Thyroid gland (tissue), 4 donors: ENCODE measurements at regions not wholly inside any gene's neighbourhood (a gene's known extent, or its start where the extent isn't known, plus 50 kb on each side); places are given as distances from the start of the nearest gene placed in this dataset.

Experiments used
- DNase-seq, 2 donors: peaks; one replicate each; pipeline ENCODE4 v3.0.0-alpha.2; 2019
- H3K27ac ChIP-seq, 3 donors: fragments of 200-600 bp; sonication (generic); 1 replicate in 2 of 3; 2 replicates in 1 of 3; pipeline ENCODE4 v1.5.1; 2016 to 2019; ENCODE audit warnings: mild to moderate bottlenecking in 1 of 3, moderate library complexity in 1 of 3
- H3K27me3 ChIP-seq: fragments of 200-600 bp; sonication (generic); one replicate; pipeline ENCODE4 v1.5.1; 2019
- H3K36me3 ChIP-seq, 2 donors: fragments of 200-600 bp; sonication (generic); one replicate each; pipeline ENCODE4 v1.5.1; 2016 to 2019
- H3K4me1 ChIP-seq, 2 donors: fragments of 200-600 bp; sonication (generic); one replicate each; pipeline ENCODE4 v1.5.1; 2017 to 2019
- H3K4me3 ChIP-seq, 3 donors: fragments of 200-600 bp; sonication (generic); replicated peaks in 1 of 3; 1 replicate in 2 of 3; 2 replicates in 1 of 3; pipeline ENCODE4 v1.5.1; 2016; ENCODE audit warnings: mild to moderate bottlenecking in 1 of 3
- H3K9me3 ChIP-seq: fragments of 200-600 bp; sonication (generic); one replicate; pipeline ENCODE4 v1.5.1; 2017
- POLR2A ChIP-seq, 2 donors: fragments of 450-650 bp; IDR thresholded peaks; one replicate each; pipeline ENCODE4 v1.6.1; 2017; ENCODE audit warnings: antibody characterized with exemption in 2 of 2, mild to moderate bottlenecking in 2 of 2, moderate library complexity in 1 of 2
- WGBS, 2 donors: methylation state at CpG; one replicate each; pipeline ENCODE4 v1.1.5; 2017; 5-methylcytosine and 5-hydroxymethylcytosine counted together
- intact Hi-C: fragments of 100-400 bp; cut with DNase I; formaldehyde crosslinking; loops from one replicate; pipeline ENCODE4 v1.15.1; 2023
- TF ChIP-seq, protein P1 (sequence below), 6 experiments: fragments of 200-600 bp in 3 of 6; fragments of 450-650 bp in 3 of 6; sonication (generic) in 3 of 6; IDR thresholded peaks; one replicate each; pipeline ENCODE4 v1.5.1; 2016 to 2019; ENCODE audit warnings: antibody characterized with exemption in 6 of 6, mild to moderate bottlenecking in 2 of 6, inconsistent platforms in 1 of 6, moderate library complexity in 1 of 6

DNA sequence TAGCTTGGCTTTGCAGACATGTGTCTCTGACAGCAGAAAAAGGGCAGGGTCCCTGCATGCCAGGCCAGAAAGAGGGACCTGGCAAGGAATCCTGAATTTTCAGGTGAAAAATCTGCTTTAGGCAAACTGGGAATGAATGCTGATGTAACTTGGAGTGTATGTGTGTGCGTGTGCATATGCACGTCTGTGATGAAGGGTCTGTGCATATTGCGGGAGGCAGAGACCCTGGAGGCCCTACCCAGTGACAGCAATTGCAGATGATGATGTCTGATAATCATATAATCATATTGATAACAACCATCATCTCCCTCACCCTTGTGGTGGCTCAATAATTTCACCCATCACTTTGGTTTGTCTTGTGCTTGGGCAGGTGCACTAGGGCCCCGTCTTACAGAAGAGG, 80.7 kb upstream of the SDK2 start:
- no peak for DNase-seq
- Histone ChIP-seq H3K27me3 (no peaks in the 10 kb centered on the region), H3K36me3 (no peaks in the 10 kb centered on the region), H3K9me3 (no peaks in the 10 kb centered on the region), H3K4me1 (no peaks in the 10 kb centered on the region), H3K27ac (no peak overlapping the region), H3K4me3 (no peak overlapping the region)
- TF ChIP-seq POLR2A (IDR thresholded peaks at IDR 0.05), result no peak
- TF ChIP-seq, protein P1, sequence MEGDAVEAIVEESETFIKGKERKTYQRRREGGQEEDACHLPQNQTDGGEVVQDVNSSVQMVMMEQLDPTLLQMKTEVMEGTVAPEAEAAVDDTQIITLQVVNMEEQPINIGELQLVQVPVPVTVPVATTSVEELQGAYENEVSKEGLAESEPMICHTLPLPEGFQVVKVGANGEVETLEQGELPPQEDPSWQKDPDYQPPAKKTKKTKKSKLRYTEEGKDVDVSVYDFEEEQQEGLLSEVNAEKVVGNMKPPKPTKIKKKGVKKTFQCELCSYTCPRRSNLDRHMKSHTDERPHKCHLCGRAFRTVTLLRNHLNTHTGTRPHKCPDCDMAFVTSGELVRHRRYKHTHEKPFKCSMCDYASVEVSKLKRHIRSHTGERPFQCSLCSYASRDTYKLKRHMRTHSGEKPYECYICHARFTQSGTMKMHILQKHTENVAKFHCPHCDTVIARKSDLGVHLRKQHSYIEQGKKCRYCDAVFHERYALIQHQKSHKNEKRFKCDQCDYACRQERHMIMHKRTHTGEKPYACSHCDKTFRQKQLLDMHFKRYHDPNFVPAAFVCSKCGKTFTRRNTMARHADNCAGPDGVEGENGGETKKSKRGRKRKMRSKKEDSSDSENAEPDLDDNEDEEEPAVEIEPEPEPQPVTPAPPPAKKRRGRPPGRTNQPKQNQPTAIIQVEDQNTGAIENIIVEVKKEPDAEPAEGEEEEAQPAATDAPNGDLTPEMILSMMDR (IDR thresholded peaks at IDR 0.05), result no peak
- intact Hi-C loops, result no loop called here
- 86 to 91% methylated on average over 4 of the region's 4 CpGs for WGBS, 2 donors

- H3K4me3 ChIP-seq, result no peak overlapping the region
- DNase-seq, result no peak
- intact Hi-C loops, result no loop called here
- H3K9me3 ChIP-seq, result no peaks in the 10 kb centered on the region
- no peaks in the 10 kb centered on the region for H3K36me3 ChIP-seq
- H3K4me1 ChIP-seq, result no peaks in the 10 kb centered on the region
- WGBS, 2 donors, result 61 to 73% methylated on average over 9 to 12 of the region's 12 CpGs
- no peak overlapping the region for H3K27ac ChIP-seq
- H3K27me3 ChIP-seq, result no peaks in the 10 kb centered on the region
- TF ChIP-seq, protein P1 (IDR thresholded peaks at IDR 0.05), result no peak
- no peak for TF ChIP-seq POLR2A (IDR thresholded peaks at IDR 0.05)
These were observed 81.7 kb upstream of the SDK2 start for GRCh38 chr17:73725794-73726515.

GRCh38 chr17:73727941-73728340, 83.7 kb upstream of the SDK2 start:
- H3K27ac ChIP-seq, result no peak overlapping the region
- intact Hi-C loops, result no loop called here
- no peak for DNase-seq
- no peak overlapping the region for H3K4me3 ChIP-seq
- WGBS, 2 donors, result 78 to 83% methylated on average over 8 of the region's 8 CpGs
- no peaks in the 10 kb centered on the region for H3K4me1 ChIP-seq
- H3K27me3 ChIP-seq, result no peaks in the 10 kb centered on the region
- TF ChIP-seq, protein P1 (IDR thresholded peaks at IDR 0.05), result no peak
- TF ChIP-seq POLR2A (IDR thresholded peaks at IDR 0.05), result no peak
- no peaks in the 10 kb centered on the region for H3K36me3 ChIP-seq
- no peaks in the 10 kb centered on the region for H3K9me3 ChIP-seq

DNA sequence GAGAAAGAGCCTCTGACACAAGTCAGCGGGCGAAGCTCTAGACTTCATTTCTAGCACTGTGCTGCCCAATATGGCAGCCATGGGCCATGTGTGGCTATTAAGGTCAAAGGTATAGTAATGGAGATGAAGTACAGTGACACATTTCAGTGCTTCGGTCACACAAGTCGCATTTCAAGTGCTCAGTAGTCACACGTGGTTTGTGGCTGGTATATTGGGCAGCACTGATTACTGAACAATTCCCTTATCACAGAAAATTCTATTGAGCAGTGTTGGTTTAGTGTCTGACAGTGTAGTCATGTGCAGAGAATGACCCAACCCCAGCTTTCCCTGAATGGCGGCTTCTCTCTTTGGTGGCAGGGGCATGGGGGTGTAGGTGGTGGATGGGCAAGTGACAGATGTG, 84.9 kb upstream of the SDK2 start:
- Histone ChIP-seq H3K36me3 (no peaks in the 10 kb centered on the region), H3K27ac (no peak overlapping the region), H3K4me1 (no peaks in the 10 kb centered on the region), H3K9me3 (no peaks in the 10 kb centered on the region), H3K27me3 (no peaks in the 10 kb centered on the region), H3K4me3 (no peak overlapping the region)
- WGBS, 2 donors, result 85% methylated on average over 6 of the region's 6 CpGs
- no peak for TF ChIP-seq POLR2A (IDR thresholded peaks at IDR 0.05)
- TF ChIP-seq, protein P1 (IDR thresholded peaks at IDR 0.05), result no peak
- DNase-seq, result no peak
- intact Hi-C loops, result no loop called here

DNA sequence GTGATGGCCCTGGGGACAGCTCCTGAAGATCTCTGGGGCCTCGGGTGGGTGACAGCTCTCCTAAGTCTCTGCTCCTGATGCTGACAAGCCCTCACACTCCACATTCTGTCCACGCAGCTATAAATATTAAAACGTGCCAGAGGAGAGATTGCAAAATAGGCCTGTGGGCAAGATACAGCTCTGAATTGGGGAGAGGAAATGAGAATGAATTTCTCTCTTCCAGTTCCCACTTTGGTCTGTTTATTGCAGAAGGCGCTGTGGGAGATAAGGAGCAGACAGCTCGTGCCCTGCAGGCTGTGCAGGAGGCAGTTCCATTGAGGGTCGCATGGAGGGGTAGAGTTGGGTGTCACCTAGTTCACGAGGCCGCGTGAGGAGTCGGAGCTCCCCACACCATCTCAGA, 87.5 kb upstream of the SDK2 start:
- 75 to 77% methylated on average over 10 of the region's 10 CpGs for WGBS, 2 donors
- no peaks in the 10 kb centered on the region for H3K36me3 ChIP-seq
- intact Hi-C loops, result no loop called here
- H3K4me1 ChIP-seq, result no peaks in the 10 kb centered on the region
- no peak overlapping the region for H3K27ac ChIP-seq
- no peaks in the 10 kb centered on the region for H3K9me3 ChIP-seq
- DNase-seq, result no peak
- H3K4me3 ChIP-seq, result no peak overlapping the region
- no peak for TF ChIP-seq POLR2A (IDR thresholded peaks at IDR 0.05)
- TF ChIP-seq, protein P1 (IDR thresholded peaks at IDR 0.05), result no peak
- H3K27me3 ChIP-seq, result no peaks in the 10 kb centered on the region
